HFF-Myc (cell line): ENCODE measurements at regions not wholly inside any gene's neighbourhood (a gene's known extent, or its start where the extent isn't known, plus 50 kb on each side); places are given as distances from the start of the nearest gene placed in this dataset.

Experiments
- DNase-seq: peaks from one replicate; pipeline ENCODE4 v3.0.0-alpha.2; 2011; ENCODE audit warnings: low read depth; ENCODE audit errors: extremely low read depth
- H3K4me3 ChIP-seq: replicated peaks from 2 replicates; pipeline ENCODE4 v1.5.1; 2011; ENCODE audit warnings: low read depth, mild to moderate bottlenecking, control low read depth, low read length
- CTCF ChIP-seq: IDR thresholded peaks from 2 replicates; pipeline ENCODE4 v1.5.1; 2012; ENCODE audit warnings: mild to moderate bottlenecking, low read depth, low read length, control low read depth; ENCODE audit errors: missing control alignments

GRCh38 chr2:53275743-53276142, 491.9 kb upstream of the CHAC2 start:
- no peak for DNase-seq
- TF ChIP-seq CTCF = no peak

GRCh38 chr2:53268626-53269025, 499.0 kb upstream of the CHAC2 start:
- DNase-seq = no peak
- no peak overlapping the region for H3K4me3 ChIP-seq
- TF ChIP-seq CTCF = no peak

More at GRCh38 chr2:53275743-53276142, 491.9 kb upstream of the CHAC2 start:
- H3K4me3 ChIP-seq = no peak overlapping the region

GRCh38 chr2:53268086-53268485, 499.5 kb upstream of the CHAC2 start:
- DNase-seq = no peak
- H3K4me3 ChIP-seq = no peak overlapping the region
- TF ChIP-seq CTCF = no peak

- no peak for DNase-seq
- H3K4me3 ChIP-seq = no peak overlapping the region
- no peak for TF ChIP-seq CTCF
Observed at GRCh38 chr2:53265544-53266299, 501.9 kb upstream of the CHAC2 start.

GRCh38 chr2:53260568-53260967, 507.0 kb upstream of the CHAC2 start:
- H3K4me3 ChIP-seq = no peak overlapping the region
- no peak for TF ChIP-seq CTCF
- DNase-seq = no peak

- H3K4me3 ChIP-seq = no peak overlapping the region
- TF ChIP-seq CTCF = no peak
- DNase-seq = no peak
Observed at GRCh38 chr2:53259395-53260009, 508.1 kb upstream of the CHAC2 start.
